ENCODE measurements at regions not wholly inside any gene's neighbourhood (a gene's known extent, or its start where the extent isn't known, plus 50 kb on each side); places are given as distances from the start of the nearest gene placed in this dataset.

GRCh38 chr3:83807511-83807910, 1151.3 kb upstream of the CADM2 start:
- TF ChIP-seq CTCF (IDR thresholded peaks at IDR 0.05) (no peak), POLR2A (IDR thresholded peaks at IDR 0.05) (no peak), POLR2AphosphoS5 (IDR thresholded peaks at IDR 0.05) (no peak)

All from transverse colon (tissue), 4 donors.